Trophoblast cell (in vitro differentiated cells and primary cell): ENCODE measurements at regions not wholly inside any gene's neighbourhood (a gene's known extent, or its start where the extent isn't known, plus 50 kb on each side); places are given as distances from the start of the nearest gene placed in this dataset.

Experiments used
- DNase-seq, 2 donors: peaks; one replicate each; pipeline ENCODE4 v3.0.0-alpha.2; 2016
- H2AFZ ChIP-seq: 2 replicates; pipeline ENCODE4 v1.6.1; 2013; ENCODE audit warnings: low read length, moderate library complexity, mild to moderate bottlenecking; ENCODE audit not compliant: insufficient read depth, poor library complexity
- H2AK5ac ChIP-seq: 2 replicates; pipeline ENCODE4 v1.6.1; 2013; ENCODE audit warnings: mild to moderate bottlenecking, low read length
- H2BK120ac ChIP-seq: 2 replicates; pipeline ENCODE4 v1.6.1; 2013; ENCODE audit warnings: low read length, mild to moderate bottlenecking, moderate library complexity; ENCODE audit not compliant: insufficient read depth, poor library complexity
- H2BK12ac ChIP-seq: 2 replicates; pipeline ENCODE4 v1.6.1; 2013; ENCODE audit warnings: mild to moderate bottlenecking, low read length, moderate library complexity
- H2BK5ac ChIP-seq: 2 replicates; pipeline ENCODE4 v1.6.1; 2013; ENCODE audit warnings: low read length, low read depth, moderate library complexity, mild to moderate bottlenecking; ENCODE audit not compliant: poor library complexity
- H3K14ac ChIP-seq: 2 replicates; pipeline ENCODE4 v1.6.1; 2013; ENCODE audit warnings: mild to moderate bottlenecking, low read length
- H3K18ac ChIP-seq: 2 replicates; pipeline ENCODE4 v1.6.1; 2013; ENCODE audit warnings: mild to moderate bottlenecking, low read length
- H3K23ac ChIP-seq: 2 replicates; pipeline ENCODE4 v1.6.1; 2013; ENCODE audit warnings: low read length
- H3K27ac ChIP-seq: 2 replicates; pipeline ENCODE4 v1.5.1; 2013; ENCODE audit warnings: low read depth, mild to moderate bottlenecking, inconsistent platforms, low read length, moderate library complexity
- H3K27me3 ChIP-seq: 2 replicates; pipeline ENCODE4 v1.6.1; 2013; ENCODE audit warnings: inconsistent platforms, mild to moderate bottlenecking, low read length, moderate library complexity; ENCODE audit not compliant: insufficient read depth
- H3K36me3 ChIP-seq, 2 experiments: 1 replicate in 1 of 2; 2 replicates in 1 of 2; pipeline ENCODE4 v1.6.1; 2013; ENCODE audit warnings: low read length in 2 of 2, mild to moderate bottlenecking in 2 of 2, moderate library complexity in 1 of 2; ENCODE audit not compliant: insufficient read depth in 2 of 2, control insufficient read depth in 1 of 2
- H3K4ac ChIP-seq: 2 replicates; pipeline ENCODE4 v1.6.1; 2013; ENCODE audit warnings: low read depth, mild to moderate bottlenecking, low read length, moderate library complexity
- H3K4me1 ChIP-seq, 2 experiments: 1 replicate in 1 of 2; 2 replicates in 1 of 2; pipeline ENCODE4 v1.6.1; 2013; ENCODE audit warnings: low read length in 2 of 2, mild to moderate bottlenecking in 2 of 2, moderate library complexity in 1 of 2; ENCODE audit not compliant: insufficient read depth in 2 of 2, control insufficient read depth in 1 of 2
- H3K4me2 ChIP-seq: 2 replicates; pipeline ENCODE4 v1.6.1; 2013; ENCODE audit warnings: inconsistent platforms, mild to moderate bottlenecking, low read length, moderate library complexity
- H3K4me3 ChIP-seq: 2 replicates; pipeline ENCODE4 v1.5.1; 2013; ENCODE audit warnings: mild to moderate bottlenecking, low read depth, low read length, inconsistent platforms
- H3K79me1 ChIP-seq: one replicate; pipeline ENCODE4 v1.6.1; 2013; ENCODE audit warnings: low read length
- H3K79me2 ChIP-seq: 2 replicates; pipeline ENCODE4 v1.6.1; 2013; ENCODE audit warnings: low read length, mild to moderate bottlenecking; ENCODE audit not compliant: control insufficient read depth, insufficient read depth, poor library complexity
- H3K9ac ChIP-seq: 2 replicates; pipeline ENCODE4 v1.6.1; 2013; ENCODE audit warnings: mild to moderate bottlenecking, low read length
- H3K9me3 ChIP-seq: 2 replicates; pipeline ENCODE4 v1.6.1; 2013; ENCODE audit warnings: low read depth, mild to moderate bottlenecking, control low read depth, inconsistent platforms, low read length; ENCODE audit not compliant: insufficient read depth
- H4K12ac ChIP-seq: 2 replicates; pipeline ENCODE4 v1.6.1; 2013; ENCODE audit warnings: low read depth, mild to moderate bottlenecking, low read length, moderate library complexity
- H4K8ac ChIP-seq: 2 replicates; pipeline ENCODE4 v1.6.1; 2013; ENCODE audit warnings: low read depth, mild to moderate bottlenecking, low read length, moderate library complexity
- H4K91ac ChIP-seq: one replicate; pipeline ENCODE4 v1.6.1; 2013; ENCODE audit warnings: low read depth, mild to moderate bottlenecking, low read length, moderate library complexity
- WGBS: extraction: QIAGEN DNeasy Blood & Tissue Kit; methylation state at CpG from one replicate; pipeline ENCODE4 v1.1.7; 2013; ENCODE audit warnings: missing lambda C conversion rate; ENCODE audit not compliant: insufficient read length, insufficient coverage; ENCODE audit errors: extremely low coverage; 5-methylcytosine and 5-hydroxymethylcytosine counted together

DNA sequence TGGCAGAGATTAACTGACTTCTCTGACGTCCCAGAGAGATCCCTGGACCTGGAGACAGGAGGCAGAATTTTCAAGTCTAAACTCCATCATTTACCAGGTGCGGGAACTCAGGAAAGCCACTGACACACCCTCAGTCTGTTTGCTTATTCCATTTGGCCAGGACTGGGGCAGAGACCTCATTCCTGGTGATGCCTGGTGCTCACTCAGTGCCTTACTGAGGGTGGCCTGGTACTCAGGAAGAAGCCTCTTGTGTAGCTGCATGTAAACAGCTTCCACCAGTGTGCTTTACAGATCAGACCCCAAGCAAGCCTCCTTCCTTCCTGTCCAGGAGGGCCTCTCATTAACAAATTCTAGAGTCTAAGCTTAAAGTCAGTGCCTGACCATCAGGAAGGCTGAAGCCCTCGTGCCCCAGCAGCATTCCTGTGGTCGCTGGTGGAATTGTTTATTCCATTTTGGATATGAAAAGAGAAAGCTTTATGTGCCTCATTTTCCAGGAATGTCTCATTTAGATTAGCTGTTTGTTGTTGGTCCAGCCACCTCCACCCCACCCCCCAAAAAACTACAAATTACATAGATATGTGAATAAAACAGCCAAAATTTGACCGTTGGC is 236.1 kb upstream of the CDH5 start:
- Histone ChIP-seq H3K18ac (no peak overlapping the region), H2BK120ac (no peak overlapping the region), H2BK5ac (no peak overlapping the region), H3K4me2 (no peak overlapping the region), H3K4me1 (peaks cover 11 to 17% of the 10 kb centered on the region in 2 experiments), H3K4ac (no peak overlapping the region), H3K27me3 (no peaks in the 10 kb centered on the region), H4K12ac (no peak overlapping the region), H2AK5ac (no peak overlapping the region), H3K9me3 (no peaks in the 10 kb centered on the region), H3K36me3 (no peaks in the 10 kb centered on the region), H3K79me1 (no peaks in the 10 kb centered on the region), H3K14ac (no peak overlapping the region), H2AFZ (no peak overlapping the region), H3K79me2 (no peaks in the 10 kb centered on the region), H3K27ac (no peak overlapping the region), H2BK12ac (no peak overlapping the region), H3K4me3 (no peak overlapping the region), H4K8ac (no peak overlapping the region), H3K9ac (no peak overlapping the region), H3K23ac (no peak overlapping the region), H4K91ac (no peak overlapping the region)
- no peak for DNase-seq
- WGBS: no CpG with 5 or more reads among the region's 5 CpGs

DNA sequence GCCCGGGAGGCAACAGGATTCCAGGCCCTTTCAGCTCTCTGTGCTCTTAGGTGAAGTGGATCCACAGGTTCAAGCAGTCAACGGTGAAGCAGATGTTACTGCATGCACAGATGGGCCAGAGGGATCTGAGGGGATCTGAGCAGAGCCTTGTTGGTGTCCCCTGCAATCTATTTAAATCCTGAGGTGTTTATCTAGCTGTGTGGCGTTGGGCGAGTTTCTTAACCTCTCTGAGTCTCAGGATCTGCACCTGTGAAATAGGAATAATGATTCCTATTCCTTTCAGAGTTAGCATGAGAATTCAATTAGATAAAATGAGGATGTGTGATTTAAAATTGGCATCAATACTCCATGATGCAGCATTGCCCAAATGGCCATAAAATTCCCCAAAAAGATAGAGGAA is 237.3 kb upstream of the CDH5 start:
- Histone ChIP-seq H2BK5ac (no peak overlapping the region), H3K27me3 (no peaks in the 10 kb centered on the region), H3K4me2 (no peak overlapping the region), H3K9ac (no peak overlapping the region), H3K23ac (no peak overlapping the region), H2AFZ (no peak overlapping the region), H3K4me1 (peaks cover 5 to 11% of the 10 kb centered on the region in 2 experiments), H3K79me2 (no peaks in the 10 kb centered on the region), H3K4me3 (no peak overlapping the region), H4K8ac (no peak overlapping the region), H3K4ac (no peak overlapping the region), H3K14ac (no peak overlapping the region), H2AK5ac (no peak overlapping the region), H3K79me1 (no peaks in the 10 kb centered on the region), H3K9me3 (no peaks in the 10 kb centered on the region), H3K27ac (no peak overlapping the region), H2BK12ac (no peak overlapping the region), H3K36me3 (no peaks in the 10 kb centered on the region), H4K12ac (no peak overlapping the region), H4K91ac (no peak overlapping the region), H2BK120ac (no peak overlapping the region), H3K18ac (no peak overlapping the region)
- WGBS: no CpG with 5 or more reads among the region's 4 CpGs
- no peak for DNase-seq

DNA sequence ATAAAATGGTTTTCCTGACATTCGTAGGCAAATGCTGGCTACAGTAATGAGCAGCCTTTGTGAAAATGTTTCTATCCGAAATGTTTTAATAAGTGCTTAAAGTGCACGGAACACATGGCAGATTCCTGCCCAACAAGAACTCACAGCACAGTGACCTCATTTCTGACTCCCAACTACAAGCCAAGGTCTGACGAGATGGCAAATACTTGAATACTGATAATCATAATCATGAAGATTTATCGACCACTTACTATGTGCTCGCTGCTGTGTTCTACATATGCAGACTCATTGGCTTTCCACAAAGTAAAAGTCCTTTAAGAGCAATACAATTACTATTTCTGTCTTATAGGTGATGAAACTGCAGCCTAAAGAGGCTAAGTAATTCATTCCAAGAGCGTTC is 238.1 kb upstream of the CDH5 start:
- Histone ChIP-seq H4K12ac (no peak overlapping the region), H3K9ac (no peak overlapping the region), H3K9me3 (no peaks in the 10 kb centered on the region), H3K79me2 (no peaks in the 10 kb centered on the region), H3K18ac (no peak overlapping the region), H3K79me1 (no peaks in the 10 kb centered on the region), H3K4ac (no peak overlapping the region), H2BK12ac (no peak overlapping the region), H2BK5ac (no peak overlapping the region), H3K36me3 (no peaks in the 10 kb centered on the region), H4K91ac (no peak overlapping the region), H2AK5ac (no peak overlapping the region), H2BK120ac (no peak overlapping the region), H3K14ac (no peak overlapping the region), H3K27me3 (no peaks in the 10 kb centered on the region), H2AFZ (no peak overlapping the region), H3K4me1 (peaks cover 5 to 11% of the 10 kb centered on the region in 2 experiments), H3K23ac (no peak overlapping the region), H3K4me3 (no peak overlapping the region), H3K27ac (no peak overlapping the region), H3K4me2 (no peak overlapping the region), H4K8ac (no peak overlapping the region)
- DNase-seq: no peak
- no CpG with 5 or more reads among the region's 7 CpGs for WGBS

DNA sequence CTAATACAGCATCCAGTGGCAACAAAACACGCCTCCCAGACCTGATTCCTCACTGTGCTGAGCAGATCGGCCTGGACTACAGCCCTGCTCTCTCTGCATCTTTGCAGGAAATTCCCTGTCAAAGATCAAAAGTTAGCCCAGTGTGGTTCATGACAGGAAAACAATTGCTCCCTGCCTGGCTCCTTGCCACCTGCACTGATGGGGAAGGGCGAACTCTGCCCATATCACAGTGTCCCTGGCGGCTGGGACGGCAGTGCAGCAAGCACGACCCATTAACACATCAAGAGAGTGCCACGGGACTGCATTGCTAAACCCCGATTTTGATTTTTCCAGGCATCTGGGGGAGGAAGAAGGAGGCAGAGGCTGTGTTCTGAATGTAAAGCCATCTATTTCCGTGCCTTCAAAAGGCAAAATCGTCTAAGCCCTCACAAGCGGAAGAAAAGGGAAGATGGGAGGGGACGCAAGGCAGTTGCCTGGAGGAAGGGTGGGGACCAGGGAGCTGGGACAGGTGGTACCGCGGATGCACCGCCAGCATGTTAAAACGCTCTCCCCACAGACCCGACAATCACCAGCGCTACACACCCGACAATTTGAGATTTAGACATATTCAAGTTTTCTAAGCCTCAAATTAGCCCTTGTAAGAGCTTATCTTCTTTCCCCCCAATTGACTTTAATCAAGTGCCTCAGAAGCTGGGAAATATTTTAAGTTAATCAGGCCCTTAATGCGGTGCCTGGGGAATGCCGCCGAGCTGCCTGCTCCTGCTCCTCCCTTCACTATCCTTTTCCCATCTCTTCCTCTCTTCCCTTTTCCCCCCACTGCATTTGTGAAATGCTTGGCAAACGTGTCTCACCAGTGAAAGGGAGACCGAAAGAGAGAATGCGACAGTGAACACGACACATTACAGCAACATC is 238.8 kb upstream of the CDH5 start:
- no peaks in the 10 kb centered on the region for H3K79me2 ChIP-seq
- H3K4me1 ChIP-seq: peaks cover 5 to 11% of the 10 kb centered on the region in 2 experiments
- H3K36me3 ChIP-seq: no peaks in the 10 kb centered on the region
- no peaks in the 10 kb centered on the region for H3K79me1 ChIP-seq
- H3K27me3 ChIP-seq: no peaks in the 10 kb centered on the region
- H3K9me3 ChIP-seq: no peaks in the 10 kb centered on the region
- H3K4me3 ChIP-seq: no peak overlapping the region
- no peak overlapping the region for H4K91ac ChIP-seq
- H2BK5ac ChIP-seq: no peak overlapping the region
- H2BK120ac ChIP-seq: no peak overlapping the region
- no peak overlapping the region for H2BK12ac ChIP-seq
- H3K4me2 ChIP-seq: no peak overlapping the region
- DNase-seq: no peak
- no peak overlapping the region for H3K27ac ChIP-seq
- no peak overlapping the region for H2AK5ac ChIP-seq
- no peak overlapping the region for H4K12ac ChIP-seq
- no CpG with 5 or more reads among the region's 26 CpGs for WGBS
- H3K18ac ChIP-seq: no peak overlapping the region
- no peak overlapping the region for H3K4ac ChIP-seq
- H3K23ac ChIP-seq: no peak overlapping the region
- H3K9ac ChIP-seq: no peak overlapping the region
- no peak overlapping the region for H3K14ac ChIP-seq
- no peak overlapping the region for H2AFZ ChIP-seq
- H4K8ac ChIP-seq: no peak overlapping the region
